Mesenchymal stem cell (in vitro differentiated cells and primary cell): ENCODE measurements at regions not wholly inside any gene's neighbourhood (a gene's known extent, or its start where the extent isn't known, plus 50 kb on each side); places are given as distances from the start of the nearest gene placed in this dataset.
A peak's percentile ranks its signal among the peaks of the same experiment; 100 is the strongest.

Source experiments
- DNase-seq: peaks from one replicate; pipeline ENCODE4 v3.0.0-alpha.2; 2013
- H2AFZ ChIP-seq: one replicate; pipeline ENCODE4 v1.6.1; 2013; ENCODE audit warnings: low read depth, mild to moderate bottlenecking, control low read depth, inconsistent platforms, low read length, moderate library complexity
- H2AK5ac ChIP-seq: 2 replicates; pipeline ENCODE4 v1.6.1; 2013; ENCODE audit warnings: low read length, moderate library complexity, mild to moderate bottlenecking, inconsistent platforms; ENCODE audit not compliant: severe bottlenecking
- H2BK120ac ChIP-seq: one replicate; pipeline ENCODE4 v1.6.1; 2013; ENCODE audit warnings: low read depth, mild to moderate bottlenecking, inconsistent platforms, low read length, moderate library complexity
- H2BK12ac ChIP-seq, 2 experiments: one replicate each; pipeline ENCODE4 v1.6.1; 2013; ENCODE audit warnings: inconsistent platforms in 2 of 2, low read length in 2 of 2, mild to moderate bottlenecking in 2 of 2, moderate library complexity in 2 of 2, control low read depth in 1 of 2
- H2BK15ac ChIP-seq: one replicate; pipeline ENCODE4 v1.6.1; 2013; ENCODE audit warnings: mild to moderate bottlenecking, low read depth, inconsistent platforms; ENCODE audit not compliant: poor library complexity, severe bottlenecking
- H2BK5ac ChIP-seq: 2 replicates; pipeline ENCODE4 v1.6.1; 2013; ENCODE audit warnings: low read depth, mild to moderate bottlenecking, low read length, control low read depth, inconsistent platforms; ENCODE audit not compliant: poor library complexity, severe bottlenecking
- H3K14ac ChIP-seq, 2 experiments: one replicate each; pipeline ENCODE4 v1.6.1; 2013; ENCODE audit warnings: inconsistent platforms in 2 of 2, low read length in 2 of 2, control low read depth in 1 of 2, mild to moderate bottlenecking in 1 of 2, moderate library complexity in 1 of 2
- H3K18ac ChIP-seq, 2 experiments: one replicate each; pipeline ENCODE4 v1.6.1; 2013; ENCODE audit warnings: inconsistent platforms in 2 of 2, low read length in 2 of 2, control low read depth in 1 of 2, low read depth in 1 of 2, mild to moderate bottlenecking in 1 of 2
- H3K23ac ChIP-seq, 2 experiments: one replicate each; pipeline ENCODE4 v1.6.1; 2013; ENCODE audit warnings: inconsistent platforms in 2 of 2, low read length in 2 of 2, mild to moderate bottlenecking in 2 of 2, moderate library complexity in 2 of 2, control low read depth in 1 of 2
- H3K27ac ChIP-seq: 2 replicates; pipeline ENCODE4 v1.5.1; 2013; ENCODE audit warnings: mild to moderate bottlenecking, moderate library complexity, low read length, control low read depth, inconsistent platforms; ENCODE audit not compliant: poor library complexity, severe bottlenecking
- H3K27me3 ChIP-seq, 2 experiments: 2 replicates each; pipeline versions ENCODE4 v1.6.1 to v1.7.0; 2013; ENCODE audit warnings: low read length in 2 of 2, mild to moderate bottlenecking in 2 of 2, moderate library complexity in 2 of 2, control low read depth in 1 of 2, inconsistent platforms in 1 of 2; ENCODE audit not compliant: control insufficient read depth in 1 of 2, insufficient read depth in 1 of 2
- H3K36me3 ChIP-seq, 2 experiments: 2 replicates each; pipeline versions ENCODE4 v1.6.1 to v1.7.0; 2013; ENCODE audit warnings: low read length in 2 of 2, control low read depth in 1 of 2, inconsistent platforms in 1 of 2, low read depth in 1 of 2, mild to moderate bottlenecking in 1 of 2; ENCODE audit not compliant: insufficient read depth in 2 of 2, control insufficient read depth in 1 of 2
- H3K4ac ChIP-seq, 2 experiments: one replicate each; pipeline ENCODE4 v1.6.1; 2013; ENCODE audit warnings: inconsistent platforms in 2 of 2, low read length in 2 of 2, mild to moderate bottlenecking in 2 of 2, moderate library complexity in 2 of 2, control low read depth in 1 of 2, low read depth in 1 of 2
- H3K4me1 ChIP-seq: 2 replicates; pipeline ENCODE4 v1.6.1; 2013; ENCODE audit warnings: low read depth, low read length, control low read depth; ENCODE audit not compliant: control insufficient read depth, insufficient read depth
- H3K4me2 ChIP-seq: 2 replicates; pipeline ENCODE4 v1.6.1; 2013; ENCODE audit warnings: low read length, mild to moderate bottlenecking, inconsistent platforms; ENCODE audit not compliant: poor library complexity, severe bottlenecking
- H3K4me3 ChIP-seq, 2 experiments: 2 replicates each; pipeline versions ENCODE4 v1.5.1 to v1.7.0; 2013; ENCODE audit warnings: low read length in 2 of 2, mild to moderate bottlenecking in 2 of 2, control low read depth in 1 of 2, low read depth in 1 of 2; ENCODE audit not compliant: insufficient read depth in 1 of 2
- H3K79me1 ChIP-seq: replicated peaks from 2 replicates; pipeline ENCODE4 v1.6.1; 2013; ENCODE audit warnings: mild to moderate bottlenecking, control low read depth, low read length, inconsistent platforms; ENCODE audit not compliant: poor library complexity, severe bottlenecking
- H3K9ac ChIP-seq: 2 replicates; pipeline ENCODE4 v1.7.0; 2013; ENCODE audit warnings: mild to moderate bottlenecking, low read length, moderate library complexity
- H3K9me3 ChIP-seq: 2 replicates; pipeline ENCODE4 v1.7.0; 2013; ENCODE audit warnings: mild to moderate bottlenecking, low read length; ENCODE audit not compliant: control insufficient read depth
- H4K8ac ChIP-seq: one replicate; pipeline ENCODE4 v1.6.1; 2013; ENCODE audit warnings: inconsistent platforms, mild to moderate bottlenecking, low read length, moderate library complexity
- H4K91ac ChIP-seq: one replicate; pipeline ENCODE4 v1.6.1; 2013; ENCODE audit warnings: mild to moderate bottlenecking, low read length, inconsistent platforms
- WGBS: methylation state at CpG from one replicate; pipeline ENCODE4 v1.1.7; 2013; ENCODE audit warnings: mixed read lengths; 5-methylcytosine and 5-hydroxymethylcytosine counted together

GRCh38 chr5:3330442-3330841 is 265.2 kb upstream of the IRX1 start:
- Histone ChIP-seq H3K4me2 (no peak overlapping the region), H3K4me3 (no peak overlapping the region), H3K36me3 (no peaks in the 10 kb centered on the region), H3K9ac (no peak overlapping the region), H3K4me1 (no peaks in the 10 kb centered on the region), H3K23ac (no peak overlapping the region), H4K8ac (no peak overlapping the region), H2AFZ (no peak overlapping the region), H3K27me3 (no peaks in the 10 kb centered on the region), H2BK5ac (no peak overlapping the region), H2BK15ac (no peak overlapping the region), H3K79me1 (no peaks in the 10 kb centered on the region), H3K4ac (no peak overlapping the region), H4K91ac (no peak overlapping the region), H3K9me3 (no peaks in the 10 kb centered on the region), H3K14ac (no peak overlapping the region), H2AK5ac (no peak overlapping the region), H2BK12ac (no peak overlapping the region), H3K18ac (no peak overlapping the region), H2BK120ac (no peak overlapping the region), H3K27ac (no peak overlapping the region)
- WGBS: 84% methylated on average over 6 of the region's 6 CpGs
- no peak for DNase-seq

- no peaks in the 10 kb centered on the region for H3K79me1 ChIP-seq
- no peak overlapping the region for H4K8ac ChIP-seq
- H2BK12ac ChIP-seq: no peak overlapping the region
- no peak overlapping the region for H3K4me3 ChIP-seq
- H3K9me3 ChIP-seq: no peaks in the 10 kb centered on the region
- no peak overlapping the region for H2BK120ac ChIP-seq
- H3K27ac ChIP-seq: no peak overlapping the region
- no peaks in the 10 kb centered on the region for H3K36me3 ChIP-seq
- no peak overlapping the region for H2AK5ac ChIP-seq
- H3K4me1 ChIP-seq: no peaks in the 10 kb centered on the region
- no peak for DNase-seq
- no peak overlapping the region for H3K4me2 ChIP-seq
- no peak overlapping the region for H2BK15ac ChIP-seq
- no peaks in the 10 kb centered on the region for H3K27me3 ChIP-seq
- no peak overlapping the region for H3K4ac ChIP-seq
- no peak overlapping the region for H3K18ac ChIP-seq
- no peak overlapping the region for H4K91ac ChIP-seq
- no peak overlapping the region for H2BK5ac ChIP-seq
- 89% methylated on average over 4 of the region's 4 CpGs for WGBS
- H3K14ac ChIP-seq: no peak overlapping the region
- H3K9ac ChIP-seq: no peak overlapping the region
- no peak overlapping the region for H2AFZ ChIP-seq
- H3K23ac ChIP-seq: no peak overlapping the region
Measured at GRCh38 chr5:3329427-3329826, 266.2 kb upstream of the IRX1 start.

GRCh38 chr5:3326841-3327232 is 268.8 kb upstream of the IRX1 start:
- 88% methylated on average over 6 of the region's 9 CpGs for WGBS
- Histone ChIP-seq H3K27ac (no peak overlapping the region), H3K36me3 (no peaks in the 10 kb centered on the region), H3K4me2 (no peak overlapping the region), H2BK5ac (no peak overlapping the region), H3K9ac (no peak overlapping the region), H3K79me1 (no peaks in the 10 kb centered on the region), H3K9me3 (no peaks in the 10 kb centered on the region), H3K4ac (no peak overlapping the region), H4K91ac (no peak overlapping the region), H2BK12ac (no peak overlapping the region), H2AK5ac (no peak overlapping the region), H3K18ac (no peak overlapping the region), H3K4me3 (peak overlapping the region in 1 of 2 experiments; percentile 34), H3K27me3 (no peaks in the 10 kb centered on the region), H3K23ac (no peak overlapping the region), H3K14ac (no peak overlapping the region), H2BK15ac (no peak overlapping the region), H4K8ac (no peak overlapping the region), H2BK120ac (no peak overlapping the region), H2AFZ (no peak overlapping the region), H3K4me1 (no peaks in the 10 kb centered on the region)
- no peak for DNase-seq

GRCh38 chr5:3325972-3326840 is 269.4 kb upstream of the IRX1 start:
- Histone ChIP-seq H3K4me1 (no peaks in the 10 kb centered on the region), H3K4me2 (no peak overlapping the region)
- WGBS: 79% methylated on average over 34 of the region's 36 CpGs

More at GRCh38 chr5:3325972-3326840, 269.4 kb upstream of the IRX1 start:
- no peak overlapping the region for H4K91ac ChIP-seq
- peak overlapping the region in 1 of 2 experiments; percentile 38 for H3K4me3 ChIP-seq
- no peak overlapping the region for H3K4ac ChIP-seq
- no peak overlapping the region for H2AK5ac ChIP-seq
- H3K9me3 ChIP-seq: no peaks in the 10 kb centered on the region
- H2AFZ ChIP-seq: no peak overlapping the region
- no peak overlapping the region for H3K23ac ChIP-seq
- H3K27me3 ChIP-seq: no peaks in the 10 kb centered on the region
- no peak overlapping the region for H4K8ac ChIP-seq
- no peak overlapping the region for H2BK15ac ChIP-seq
- H3K18ac ChIP-seq: no peak overlapping the region
- H3K36me3 ChIP-seq: no peaks in the 10 kb centered on the region
- H3K79me1 ChIP-seq: no peaks in the 10 kb centered on the region
- DNase-seq: no peak
- H3K9ac ChIP-seq: peak overlapping the region; percentile 63
- H3K14ac ChIP-seq: no peak overlapping the region
- H2BK12ac ChIP-seq: no peak overlapping the region
- H3K27ac ChIP-seq: no peak overlapping the region
- H2BK120ac ChIP-seq: no peak overlapping the region
- no peak overlapping the region for H2BK5ac ChIP-seq
